ENCODE measurements at regions not wholly inside any gene's neighbourhood (a gene's known extent, or its start where the extent isn't known, plus 50 kb on each side); places are given as distances from the start of the nearest gene placed in this dataset.

DNA sequence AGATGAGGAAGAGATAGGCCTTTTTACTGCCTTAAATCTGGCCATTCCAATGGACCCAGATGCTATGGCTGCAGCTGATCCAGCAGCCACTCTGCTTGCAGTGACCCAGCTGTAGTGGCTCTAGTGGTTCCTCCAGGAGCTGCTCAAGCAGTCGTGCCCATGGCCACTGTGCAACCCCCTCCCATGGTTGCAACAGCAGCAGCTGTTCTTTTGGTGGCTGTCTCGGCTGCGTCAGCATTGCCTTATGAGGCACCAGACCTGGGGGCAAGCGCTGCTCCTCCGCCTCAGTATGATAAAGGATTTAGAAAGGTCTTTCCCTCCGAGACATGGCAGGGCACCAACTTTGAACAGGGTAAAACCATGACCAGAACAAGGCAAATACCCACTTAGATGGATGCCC, 384.9 kb upstream of the DCC start:
- H3K4me3 Mint-ChIP-seq = no peak overlapping the region
- peaks cover 15% of the 10 kb centered on the region for H3K9me3 Mint-ChIP-seq

GRCh38 chr18:51957001-51957400, 383.0 kb upstream of the DCC start:
- Mint-ChIP-seq H3K27ac (no peak overlapping the region), H3K27me3 (ENCODE audit: low read depth) (no peaks in the 10 kb centered on the region), H3K36me3 (ENCODE audit: low read depth) (no peaks in the 10 kb centered on the region), H3K4me1 (ENCODE audit: low read depth) (no peaks in the 10 kb centered on the region), H3K9me3 (peaks cover 7% of the 10 kb centered on the region), H3K4me3 (no peak overlapping the region)

More for the DNA sequence above, 384.9 kb upstream of the DCC start:
- H3K4me1 Mint-ChIP-seq (ENCODE audit: low read depth) = no peaks in the 10 kb centered on the region
- H3K36me3 Mint-ChIP-seq (ENCODE audit: low read depth) = no peaks in the 10 kb centered on the region
- H3K27ac Mint-ChIP-seq = no peak overlapping the region
- no peaks in the 10 kb centered on the region for H3K27me3 Mint-ChIP-seq (ENCODE audit: low read depth)

- no peak overlapping the region for H3K27ac Mint-ChIP-seq
- H3K36me3 Mint-ChIP-seq (ENCODE audit: low read depth) = no peaks in the 10 kb centered on the region
- H3K4me1 Mint-ChIP-seq (ENCODE audit: low read depth) = no peaks in the 10 kb centered on the region
- no peaks in the 10 kb centered on the region for H3K27me3 Mint-ChIP-seq (ENCODE audit: low read depth)
- no peaks in the 10 kb centered on the region for H3K9me3 Mint-ChIP-seq
- no peak overlapping the region for H3K4me3 Mint-ChIP-seq
These were observed 359.9 kb upstream of the DCC start for GRCh38 chr18:51980101-51980500.

DNA sequence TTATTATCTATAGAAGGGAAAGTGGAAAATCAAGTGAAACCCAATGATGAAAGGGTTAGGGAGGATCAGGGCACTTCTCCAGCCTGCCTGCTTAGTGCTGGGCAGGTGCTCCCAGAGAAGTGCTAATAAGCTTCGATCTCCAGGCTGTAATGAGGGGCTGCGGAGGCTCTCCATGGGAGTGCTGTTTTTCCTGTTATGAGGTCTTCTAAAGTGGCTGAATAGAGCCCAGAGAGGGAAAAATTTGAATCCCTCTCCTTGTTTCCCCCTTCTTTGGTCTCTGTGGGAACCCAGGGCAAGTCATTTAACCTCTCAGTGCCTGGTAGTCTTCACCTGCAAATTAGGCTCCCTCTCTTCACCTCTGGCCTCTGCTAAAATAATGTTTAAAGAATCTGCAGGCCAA, 351.7 kb upstream of the DCC start:
- no peaks in the 10 kb centered on the region for H3K4me1 Mint-ChIP-seq (ENCODE audit: low read depth)
- H3K4me3 Mint-ChIP-seq = no peak overlapping the region
- H3K9me3 Mint-ChIP-seq = no peaks in the 10 kb centered on the region
- H3K27ac Mint-ChIP-seq = no peak overlapping the region
- no peaks in the 10 kb centered on the region for H3K36me3 Mint-ChIP-seq (ENCODE audit: low read depth)
- no peaks in the 10 kb centered on the region for H3K27me3 Mint-ChIP-seq (ENCODE audit: low read depth)

DNA sequence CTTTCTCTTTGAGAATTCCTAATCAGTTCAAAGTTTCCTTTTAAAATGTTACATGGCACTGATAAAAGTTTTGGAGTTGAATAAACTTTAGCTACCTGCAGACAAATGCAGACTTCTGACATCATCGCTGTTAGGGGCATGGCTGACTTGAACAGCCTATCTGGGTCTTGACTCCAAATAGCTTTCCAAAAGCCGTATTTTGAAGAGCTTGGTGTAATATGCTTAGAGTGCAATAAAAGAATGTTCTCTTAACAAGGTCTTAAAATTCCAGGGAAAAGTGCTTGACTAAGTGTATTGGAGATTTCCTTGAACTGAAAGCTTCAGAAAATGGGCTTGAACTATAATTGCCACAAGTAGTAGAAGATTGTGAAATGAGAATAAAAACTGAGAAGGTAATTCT, 342.9 kb upstream of the DCC start:
- Mint-ChIP-seq H3K36me3 (ENCODE audit: low read depth) (no peaks in the 10 kb centered on the region), H3K4me1 (ENCODE audit: low read depth) (no peaks in the 10 kb centered on the region)

DNA sequence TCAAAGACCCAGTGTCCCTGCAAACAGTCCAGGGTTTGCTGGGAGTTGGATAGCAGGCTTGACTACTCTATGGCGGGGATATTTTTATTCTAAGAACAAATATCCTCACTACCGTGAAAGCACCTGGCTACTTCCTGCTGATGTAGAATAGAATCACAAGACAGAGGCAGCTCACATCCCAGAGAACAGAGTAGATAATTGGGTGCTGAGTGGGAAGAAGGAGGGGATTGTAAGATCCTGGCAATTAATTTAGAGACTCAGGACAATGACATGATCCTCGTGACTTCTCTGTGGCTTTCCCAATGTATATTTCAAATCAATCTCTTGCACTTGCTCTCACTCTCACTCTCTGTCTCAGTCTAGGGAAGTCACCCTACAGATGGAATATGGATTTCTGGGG, 341.9 kb upstream of the DCC start:
- no peaks in the 10 kb centered on the region for H3K36me3 Mint-ChIP-seq (ENCODE audit: low read depth)
- no peaks in the 10 kb centered on the region for H3K27me3 Mint-ChIP-seq (ENCODE audit: low read depth)
- no peak overlapping the region for H3K4me3 Mint-ChIP-seq
- no peak overlapping the region for H3K27ac Mint-ChIP-seq
- no peaks in the 10 kb centered on the region for H3K4me1 Mint-ChIP-seq (ENCODE audit: low read depth)
- no peaks in the 10 kb centered on the region for H3K9me3 Mint-ChIP-seq

More for the DNA sequence above, 342.9 kb upstream of the DCC start:
- Mint-ChIP-seq H3K4me3 (no peak overlapping the region), H3K27ac (no peak overlapping the region), H3K9me3 (no peaks in the 10 kb centered on the region), H3K27me3 (ENCODE audit: low read depth) (no peaks in the 10 kb centered on the region)

DNA sequence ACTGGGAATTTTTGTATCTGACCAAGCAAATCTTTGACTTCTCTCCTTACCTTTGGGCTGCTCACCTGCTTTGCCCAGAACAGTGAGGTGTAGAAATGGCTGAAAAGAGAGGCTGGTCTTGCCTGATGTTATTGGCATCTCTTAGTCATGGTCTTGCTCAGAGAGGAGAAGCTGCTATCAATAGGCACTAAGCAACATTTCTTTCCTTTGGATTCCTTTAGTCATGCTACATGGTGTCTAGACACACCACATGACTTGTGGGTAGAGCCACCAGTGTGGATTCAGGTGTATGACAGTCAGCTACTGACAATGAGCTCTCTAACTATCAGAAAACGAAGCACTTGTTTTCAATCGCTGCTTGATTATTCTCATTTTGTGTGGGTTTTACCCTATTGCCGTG, 341.3 kb upstream of the DCC start:
- Mint-ChIP-seq H3K4me1 (ENCODE audit: low read depth) (no peaks in the 10 kb centered on the region), H3K9me3 (no peaks in the 10 kb centered on the region), H3K27me3 (ENCODE audit: low read depth) (no peaks in the 10 kb centered on the region), H3K36me3 (ENCODE audit: low read depth) (no peaks in the 10 kb centered on the region), H3K4me3 (no peak overlapping the region), H3K27ac (no peak overlapping the region)

DNA sequence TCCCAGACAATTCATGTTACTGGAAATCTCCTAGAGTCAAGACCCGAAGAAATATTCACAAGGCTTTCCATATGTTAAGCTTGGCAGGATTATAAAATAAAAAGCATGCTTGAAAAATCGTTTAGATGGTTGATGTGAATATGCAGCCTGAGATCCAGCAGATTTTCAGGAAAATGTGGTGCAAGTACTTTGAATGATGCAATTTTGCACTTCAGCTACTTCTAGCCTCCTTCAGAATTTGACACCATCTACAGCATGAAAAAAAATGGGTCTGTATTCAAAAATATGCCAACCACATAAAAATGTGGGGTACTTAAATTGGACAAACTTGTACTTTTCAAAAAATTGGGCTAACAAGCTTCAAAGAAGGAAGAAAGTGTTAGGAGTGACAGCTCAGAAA, 340.6 kb upstream of the DCC start:
- H3K4me3 Mint-ChIP-seq = no peak overlapping the region
- no peaks in the 10 kb centered on the region for H3K36me3 Mint-ChIP-seq (ENCODE audit: low read depth)
- no peak overlapping the region for H3K27ac Mint-ChIP-seq
- H3K9me3 Mint-ChIP-seq = no peaks in the 10 kb centered on the region
- H3K27me3 Mint-ChIP-seq (ENCODE audit: low read depth) = no peaks in the 10 kb centered on the region
- no peaks in the 10 kb centered on the region for H3K4me1 Mint-ChIP-seq (ENCODE audit: low read depth)

DNA sequence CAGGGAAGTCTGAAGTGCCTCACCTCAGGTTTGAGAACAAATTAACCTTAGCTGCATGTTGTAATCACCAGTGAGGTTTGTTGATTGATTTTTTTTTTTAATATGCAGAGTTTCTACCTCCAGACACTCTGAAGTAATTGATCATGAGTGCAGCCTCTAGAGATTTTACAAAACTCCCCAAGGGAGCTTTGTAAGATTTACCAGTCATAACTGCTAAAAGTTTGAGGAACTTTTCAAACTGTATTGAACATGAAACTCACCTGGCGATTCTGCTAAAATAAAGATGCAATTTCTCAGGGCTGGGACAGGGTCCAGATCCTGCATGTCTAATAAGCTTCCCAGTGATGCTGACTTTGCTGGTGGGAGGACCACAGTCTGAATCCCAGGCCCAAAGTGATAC, 339.6 kb upstream of the DCC start:
- no peaks in the 10 kb centered on the region for H3K36me3 Mint-ChIP-seq (ENCODE audit: low read depth)
- H3K4me3 Mint-ChIP-seq = no peak overlapping the region
- no peak overlapping the region for H3K27ac Mint-ChIP-seq
- no peaks in the 10 kb centered on the region for H3K9me3 Mint-ChIP-seq
- H3K4me1 Mint-ChIP-seq (ENCODE audit: low read depth) = no peaks in the 10 kb centered on the region
- H3K27me3 Mint-ChIP-seq (ENCODE audit: low read depth) = no peaks in the 10 kb centered on the region

- H3K4me3 Mint-ChIP-seq = no peak overlapping the region
- H3K9me3 Mint-ChIP-seq = no peaks in the 10 kb centered on the region
- no peaks in the 10 kb centered on the region for H3K4me1 Mint-ChIP-seq (ENCODE audit: low read depth)
- H3K27ac Mint-ChIP-seq = no peak overlapping the region
- H3K36me3 Mint-ChIP-seq (ENCODE audit: low read depth) = no peaks in the 10 kb centered on the region
- no peaks in the 10 kb centered on the region for H3K27me3 Mint-ChIP-seq (ENCODE audit: low read depth)
These were observed 338.9 kb upstream of the DCC start for GRCh38 chr18:52001106-52001505.

GRCh38 chr18:52002600-52002999, 337.4 kb upstream of the DCC start:
- H3K27ac Mint-ChIP-seq = no peak overlapping the region
- no peaks in the 10 kb centered on the region for H3K27me3 Mint-ChIP-seq (ENCODE audit: low read depth)
- H3K36me3 Mint-ChIP-seq (ENCODE audit: low read depth) = no peaks in the 10 kb centered on the region
- no peak overlapping the region for H3K4me3 Mint-ChIP-seq
- no peaks in the 10 kb centered on the region for H3K9me3 Mint-ChIP-seq
- H3K4me1 Mint-ChIP-seq (ENCODE audit: low read depth) = no peaks in the 10 kb centered on the region

GRCh38 chr18:52007105-52007504, 332.9 kb upstream of the DCC start:
- Mint-ChIP-seq H3K36me3 (ENCODE audit: low read depth) (no peaks in the 10 kb centered on the region), H3K4me1 (ENCODE audit: low read depth) (no peaks in the 10 kb centered on the region), H3K4me3 (no peak overlapping the region), H3K27ac (no peak overlapping the region), H3K9me3 (no peaks in the 10 kb centered on the region), H3K27me3 (ENCODE audit: low read depth) (no peaks in the 10 kb centered on the region)

DNA sequence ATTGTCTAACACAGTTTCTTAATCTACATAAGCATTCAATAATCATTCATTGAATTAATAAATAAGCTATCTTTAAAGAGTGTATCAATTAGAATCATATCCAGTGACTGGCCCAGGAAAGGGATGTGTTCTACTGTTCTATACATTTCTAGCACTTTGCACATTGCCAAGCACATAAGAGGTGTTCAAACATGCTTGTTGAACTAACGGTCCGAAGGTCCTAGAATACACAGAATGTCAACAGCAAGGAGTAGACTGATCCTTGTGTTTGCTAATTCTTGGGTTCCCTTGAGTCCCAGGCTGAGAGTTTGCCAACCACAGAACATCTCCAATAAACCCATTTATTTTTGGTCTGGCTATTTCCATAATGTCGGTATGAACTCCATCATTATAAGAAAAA, 331.7 kb upstream of the DCC start:
- Mint-ChIP-seq H3K27ac (no peak overlapping the region), H3K36me3 (ENCODE audit: low read depth) (no peaks in the 10 kb centered on the region), H3K9me3 (no peaks in the 10 kb centered on the region), H3K4me3 (no peak overlapping the region), H3K27me3 (ENCODE audit: low read depth) (no peaks in the 10 kb centered on the region), H3K4me1 (ENCODE audit: low read depth) (no peaks in the 10 kb centered on the region)

- Mint-ChIP-seq H3K4me3 (no peak overlapping the region), H3K4me1 (ENCODE audit: low read depth) (no peaks in the 10 kb centered on the region), H3K36me3 (ENCODE audit: low read depth) (no peaks in the 10 kb centered on the region), H3K27me3 (ENCODE audit: low read depth) (no peaks in the 10 kb centered on the region), H3K27ac (no peak overlapping the region), H3K9me3 (no peaks in the 10 kb centered on the region)
These were observed 331.3 kb upstream of the DCC start for GRCh38 chr18:52008736-52009135.

DNA sequence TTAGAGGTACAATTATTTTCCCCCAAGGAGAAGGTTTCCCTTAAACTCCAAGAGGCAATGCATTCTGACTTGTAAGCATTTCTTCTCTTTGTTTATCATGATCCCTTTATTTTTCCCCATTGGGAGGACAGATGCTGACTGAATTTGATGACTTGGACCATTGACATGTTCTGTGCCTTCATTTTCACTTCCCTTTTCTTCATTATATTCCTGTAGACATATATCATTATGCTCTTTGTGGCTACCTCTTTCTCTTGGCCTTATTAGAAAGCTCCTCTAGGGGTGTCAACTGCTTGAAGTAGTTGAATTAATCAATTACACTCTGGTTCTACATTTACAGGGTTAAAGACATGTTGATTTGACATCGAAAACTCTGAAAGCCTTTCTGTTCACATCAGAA, 330.0 kb upstream of the DCC start:
- Mint-ChIP-seq H3K27ac (no peak overlapping the region), H3K36me3 (ENCODE audit: low read depth) (no peaks in the 10 kb centered on the region), H3K4me1 (ENCODE audit: low read depth) (no peaks in the 10 kb centered on the region), H3K4me3 (no peak overlapping the region), H3K9me3 (no peaks in the 10 kb centered on the region), H3K27me3 (ENCODE audit: low read depth) (no peaks in the 10 kb centered on the region)

- Mint-ChIP-seq H3K9me3 (peaks cover 3% of the 10 kb centered on the region), H3K4me3 (no peak overlapping the region), H3K4me1 (ENCODE audit: low read depth) (no peaks in the 10 kb centered on the region), H3K27me3 (ENCODE audit: low read depth) (no peaks in the 10 kb centered on the region), H3K36me3 (ENCODE audit: low read depth) (no peaks in the 10 kb centered on the region), H3K27ac (no peak overlapping the region)
These were observed 293.9 kb upstream of the DCC start for GRCh38 chr18:52045946-52046675.
